IMR-90 (cell line): ENCODE measurements at regions not wholly inside any gene's neighbourhood (a gene's known extent, or its start where the extent isn't known, plus 50 kb on each side); places are given as distances from the start of the nearest gene placed in this dataset.

Source experiments
- ATAC-seq: fragments of 200-7000 bp; cut with Tn5 transposase; 2 replicates; pipeline ENCODE4 v1.9.1; 2020; ENCODE audit warnings: low read depth, mild to moderate bottlenecking, moderate library complexity
- BruUV-seq: library from RNA; stranded (reverse); fragments of 400-500 nt; replicated peaks from 2 replicates; lab custom pipeline; 2021; lab: Mats Ljungman, UMichigan
- CTCF ChIA-PET: fragments of 300-600 bp; formaldehyde crosslinking; extraction: SDS; loops from one replicate; lab custom pipeline; 2021; ENCODE audit warnings: antibody characterized with exemption; lab: Yijun Ruan, JAX
- POLR2A ChIA-PET: fragments of 300-600 bp; sonication (Branson Sonifier 250); formaldehyde crosslinking; loops from one replicate; lab custom pipeline; 2022; ENCODE audit warnings: antibody characterized with exemption; ENCODE audit not compliant: unreplicated experiment; lab: Charles Lee
- DNase-seq: peaks from one replicate; pipeline ENCODE4 v3.0.0; 2013
- H2AFZ ChIP-seq: replicated peaks from 2 replicates; pipeline ENCODE3; 2013; ENCODE audit warnings: low read length, mild to moderate bottlenecking; ENCODE audit not compliant: poor library complexity
- H2AK5ac ChIP-seq: 2 replicates; pipeline ENCODE4 v1.6.1; 2013; ENCODE audit warnings: low read depth, low read length, inconsistent platforms
- H2AK9ac ChIP-seq: replicated peaks from 2 replicates; pipeline ENCODE3; 2013; ENCODE audit warnings: mild to moderate bottlenecking, low read depth, low read length, moderate library complexity; ENCODE audit not compliant: poor library complexity
- H2BK120ac ChIP-seq: 2 replicates; pipeline ENCODE4 v1.6.1; 2013; ENCODE audit warnings: low read depth, low read length, inconsistent platforms
- H2BK15ac ChIP-seq: 3 replicates; pipeline ENCODE4 v1.6.1; 2013; ENCODE audit warnings: low read depth, low read length, inconsistent platforms
- H2BK20ac ChIP-seq: 2 replicates; pipeline ENCODE4 v1.6.1; 2013; ENCODE audit warnings: low read depth, mild to moderate bottlenecking, inconsistent platforms, low read length, moderate library complexity
- H2BK5ac ChIP-seq: 2 replicates; pipeline ENCODE4 v1.6.1; 2013; ENCODE audit warnings: mild to moderate bottlenecking, low read depth, low read length, inconsistent platforms; ENCODE audit not compliant: poor library complexity, severe bottlenecking
- H3K14ac ChIP-seq: replicated peaks from 2 replicates; pipeline ENCODE4 v1.6.1; 2013; ENCODE audit warnings: low read depth, low read length, inconsistent platforms
- H3K18ac ChIP-seq: 2 replicates; pipeline ENCODE4 v1.6.1; 2013; ENCODE audit warnings: low read depth, low read length, control low read depth
- H3K23ac ChIP-seq: 2 replicates; pipeline ENCODE4 v1.6.1; 2013; ENCODE audit warnings: low read depth, low read length, inconsistent platforms
- H3K27ac ChIP-seq: 2 replicates; pipeline ENCODE4 v1.5.1; 2013; ENCODE audit warnings: mild to moderate bottlenecking, control low read depth, low read length; ENCODE audit not compliant: insufficient read depth
- H3K27me3 ChIP-seq: 2 replicates; pipeline ENCODE4 v1.6.1; 2013; ENCODE audit warnings: low read length; ENCODE audit not compliant: control insufficient read depth, insufficient read depth
- H3K36me3 ChIP-seq: 2 replicates; pipeline ENCODE4 v1.6.1; 2013; ENCODE audit warnings: low read length, mixed read lengths; ENCODE audit not compliant: control insufficient read depth, insufficient read depth
- H3K4ac ChIP-seq: 2 replicates; pipeline ENCODE4 v1.6.1; 2013; ENCODE audit warnings: low read depth, low read length, inconsistent platforms
- H3K4me1 ChIP-seq: 2 replicates; pipeline ENCODE4 v1.6.1; 2013; ENCODE audit warnings: low read length, mixed read lengths; ENCODE audit not compliant: control insufficient read depth, insufficient read depth
- H3K4me2 ChIP-seq: 2 replicates; pipeline ENCODE4 v1.6.1; 2013; ENCODE audit warnings: low read depth, mild to moderate bottlenecking, control low read depth, low read length, moderate library complexity
- H3K4me3 ChIP-seq: 2 replicates; pipeline ENCODE4 v1.5.1; 2013; ENCODE audit warnings: low read depth, mild to moderate bottlenecking, control low read depth, low read length, moderate library complexity; ENCODE audit not compliant: insufficient read depth
- H3K56ac ChIP-seq: 2 replicates; pipeline ENCODE4 v1.6.1; 2013; ENCODE audit warnings: low read length, inconsistent platforms; ENCODE audit not compliant: insufficient read depth; ENCODE audit errors: extremely low read depth
- H3K79me1 ChIP-seq, 2 experiments: 2 replicates each; pipeline ENCODE4 v1.6.1; 2013; ENCODE audit warnings: low read length in 2 of 2, inconsistent platforms in 1 of 2, low read depth in 1 of 2
- H3K9ac ChIP-seq: 2 replicates; pipeline ENCODE4 v1.6.1; 2013; ENCODE audit warnings: low read depth, low read length, control low read depth
- H3K9me1 ChIP-seq: 2 replicates; pipeline ENCODE4 v1.6.1; 2013; ENCODE audit warnings: low read length, inconsistent platforms; ENCODE audit not compliant: insufficient read depth
- H3K9me3 ChIP-seq: 2 replicates; pipeline ENCODE4 v1.6.1; 2013; ENCODE audit warnings: low read length; ENCODE audit not compliant: control insufficient read depth, insufficient read depth
- H4K20me1 ChIP-seq: 2 replicates; pipeline ENCODE4 v1.6.1; 2013; ENCODE audit warnings: low read length, inconsistent platforms; ENCODE audit not compliant: insufficient read depth
- H4K5ac ChIP-seq: 2 replicates; pipeline ENCODE4 v1.6.1; 2013; ENCODE audit warnings: mild to moderate bottlenecking, low read depth, low read length, control low read depth
- H4K8ac ChIP-seq, 2 experiments: 2 replicates each; pipeline ENCODE4 v1.6.1; 2013; ENCODE audit warnings: low read depth in 2 of 2, low read length in 2 of 2, control low read depth in 1 of 2, inconsistent platforms in 1 of 2
- H4K91ac ChIP-seq: 2 replicates; pipeline ENCODE4 v1.6.1; 2013; ENCODE audit warnings: low read depth, low read length, inconsistent platforms; ENCODE audit not compliant: insufficient read depth
- BHLHE40 ChIP-seq: fragments of 150-350 bp; IDR thresholded peaks from 2 replicates; pipeline ENCODE4 v1.6.1; 2016; ENCODE audit warnings: mild to moderate bottlenecking, low read depth, low read length
- FOS ChIP-seq: fragments of 150-350 bp; IDR thresholded peaks from 2 replicates; pipeline ENCODE4 v1.6.1; 2016; ENCODE audit warnings: low read depth, low read length
- RCOR1 ChIP-seq: IDR thresholded peaks from 2 replicates; pipeline ENCODE4 v1.6.1; 2012; ENCODE audit warnings: mild to moderate bottlenecking, low read length, improper control_type of control experiment; ENCODE audit not compliant: insufficient replicate concordance
- SMC3 ChIP-seq: fragments of 150-350 bp; IDR thresholded peaks from 2 replicates; pipeline ENCODE4 v1.6.1; 2016; ENCODE audit warnings: low read depth, mild to moderate bottlenecking, antibody characterized with exemption, low read length, moderate library complexity
- WGBS, 2 experiments: methylation state at CpG; one replicate each; pipeline versions ENCODE4 v1.1.5 to v1.1.7; 2013; ENCODE audit warnings: missing lambda C conversion rate in 2 of 2; ENCODE audit not compliant: insufficient read length in 1 of 2; ENCODE audit errors: extremely low coverage in 2 of 2; 5-methylcytosine and 5-hydroxymethylcytosine counted together
- dilution Hi-C: fragments of 300-500 bp; cut with HindIII; formaldehyde crosslinking; loops from one replicate; pipeline ENCODE4 v1.14.3; 2018; ENCODE audit warnings: low sequenced_read_pairs; ENCODE audit not compliant: unreplicated experiment
- in situ Hi-C: fragments of 300-500 bp; cut with MboI; formaldehyde crosslinking; loops from 3 replicates; pipeline ENCODE4 v1.14.3; 2019; ENCODE audit warnings: low sequenced_read_pairs, inconsistent platforms, mixed read lengths
- intact Hi-C: fragments of 100-400 bp; cut with micrococcal nuclease; formaldehyde crosslinking; loops from 2 replicates; pipeline ENCODE4 v1.10.0; 2022
- TF ChIP-seq, protein P1 (sequence below): conservative IDR thresholded peaks from 2 replicates; pipeline ENCODE4 v1.5.1; 2012; ENCODE audit warnings: mild to moderate bottlenecking, low read depth, low read length, improper control_type of control experiment
- TF ChIP-seq, protein P2 (sequence below): fragments of 150-350 bp; IDR thresholded peaks from 2 replicates; pipeline ENCODE4 v1.6.1; 2017; ENCODE audit warnings: mild to moderate bottlenecking, antibody characterized with exemption, low read length, low read depth

DNA sequence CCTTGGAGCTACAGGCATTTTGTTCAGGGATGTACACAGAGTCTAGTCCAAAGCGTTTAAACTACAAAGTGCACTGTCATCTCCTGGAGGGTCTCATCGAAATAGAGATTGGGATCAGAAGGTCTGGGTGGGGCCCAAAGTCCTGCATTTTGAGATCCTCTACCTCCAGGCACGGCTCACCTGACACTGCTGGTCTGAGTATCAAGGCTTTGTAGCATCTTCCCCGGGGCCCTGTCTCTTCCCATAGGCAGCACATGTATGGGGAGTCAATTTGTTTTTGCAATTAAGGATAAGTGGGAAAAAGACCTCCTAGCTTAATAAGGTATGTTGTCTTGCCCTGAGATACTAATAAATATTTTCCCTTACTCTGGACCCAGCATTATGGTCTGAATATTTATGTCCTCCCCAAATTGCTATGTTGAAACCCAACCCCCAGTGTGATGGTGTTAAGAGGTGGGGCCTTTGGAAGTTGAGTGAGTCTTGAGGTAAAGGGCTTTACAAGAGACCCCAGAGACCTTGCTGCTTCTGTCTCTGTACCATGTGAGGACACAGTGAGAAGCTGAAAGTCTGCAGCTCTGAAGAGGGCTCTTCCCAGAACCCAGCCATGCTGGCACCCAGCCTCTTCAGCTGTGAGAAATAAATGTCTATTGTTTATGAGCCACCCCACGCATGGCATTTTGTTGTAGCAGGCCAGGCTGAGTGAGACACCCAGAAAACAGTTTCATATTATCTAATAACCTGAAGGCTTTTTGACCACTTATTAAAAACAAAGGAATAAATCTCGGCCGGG is 258.7 kb upstream of the HS6ST1 start:
- no peak overlapping the region for H3K9ac ChIP-seq
- ChIA-PET POLR2A (no interaction called here), CTCF (no interaction called here)
- no peak for TF ChIP-seq BHLHE40
- TF ChIP-seq, protein P1, sequence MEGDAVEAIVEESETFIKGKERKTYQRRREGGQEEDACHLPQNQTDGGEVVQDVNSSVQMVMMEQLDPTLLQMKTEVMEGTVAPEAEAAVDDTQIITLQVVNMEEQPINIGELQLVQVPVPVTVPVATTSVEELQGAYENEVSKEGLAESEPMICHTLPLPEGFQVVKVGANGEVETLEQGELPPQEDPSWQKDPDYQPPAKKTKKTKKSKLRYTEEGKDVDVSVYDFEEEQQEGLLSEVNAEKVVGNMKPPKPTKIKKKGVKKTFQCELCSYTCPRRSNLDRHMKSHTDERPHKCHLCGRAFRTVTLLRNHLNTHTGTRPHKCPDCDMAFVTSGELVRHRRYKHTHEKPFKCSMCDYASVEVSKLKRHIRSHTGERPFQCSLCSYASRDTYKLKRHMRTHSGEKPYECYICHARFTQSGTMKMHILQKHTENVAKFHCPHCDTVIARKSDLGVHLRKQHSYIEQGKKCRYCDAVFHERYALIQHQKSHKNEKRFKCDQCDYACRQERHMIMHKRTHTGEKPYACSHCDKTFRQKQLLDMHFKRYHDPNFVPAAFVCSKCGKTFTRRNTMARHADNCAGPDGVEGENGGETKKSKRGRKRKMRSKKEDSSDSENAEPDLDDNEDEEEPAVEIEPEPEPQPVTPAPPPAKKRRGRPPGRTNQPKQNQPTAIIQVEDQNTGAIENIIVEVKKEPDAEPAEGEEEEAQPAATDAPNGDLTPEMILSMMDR = no peak
- no peak for TF ChIP-seq RCOR1
- TF ChIP-seq, protein P2, sequence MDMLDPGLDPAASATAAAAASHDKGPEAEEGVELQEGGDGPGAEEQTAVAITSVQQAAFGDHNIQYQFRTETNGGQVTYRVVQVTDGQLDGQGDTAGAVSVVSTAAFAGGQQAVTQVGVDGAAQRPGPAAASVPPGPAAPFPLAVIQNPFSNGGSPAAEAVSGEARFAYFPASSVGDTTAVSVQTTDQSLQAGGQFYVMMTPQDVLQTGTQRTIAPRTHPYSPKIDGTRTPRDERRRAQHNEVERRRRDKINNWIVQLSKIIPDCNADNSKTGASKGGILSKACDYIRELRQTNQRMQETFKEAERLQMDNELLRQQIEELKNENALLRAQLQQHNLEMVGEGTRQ = no peak
- TF ChIP-seq SMC3 = no peak
- TF ChIP-seq FOS = no peak
- dilution Hi-C loops = no loop called here
- no peaks in the 10 kb centered on the region for H3K4me1 ChIP-seq
- H4K8ac ChIP-seq = no peak overlapping the region
- H3K36me3 ChIP-seq = no peaks in the 10 kb centered on the region
- H3K23ac ChIP-seq = no peak overlapping the region
- no peak overlapping the region for H3K14ac ChIP-seq
- no peak overlapping the region for H2AK9ac ChIP-seq
- H3K4me2 ChIP-seq = no peak overlapping the region
- intact Hi-C loops = no loop called here
- no peak overlapping the region for H3K27ac ChIP-seq
- H4K20me1 ChIP-seq = no peaks in the 10 kb centered on the region
- in situ Hi-C loops = no loop called here
- no peak overlapping the region for H3K4me3 ChIP-seq
- no peak overlapping the region for H3K56ac ChIP-seq
- H3K9me3 ChIP-seq = no peaks in the 10 kb centered on the region
- H2BK120ac ChIP-seq = no peak overlapping the region
- no peak overlapping the region for H3K18ac ChIP-seq
- no peaks in the 10 kb centered on the region for H3K9me1 ChIP-seq
- H2BK5ac ChIP-seq = no peak overlapping the region
- no peak overlapping the region for H3K4ac ChIP-seq
- no peak overlapping the region for H2BK20ac ChIP-seq
- ATAC-seq (no peak), DNase-seq (no peak)
- H3K79me1 ChIP-seq = no peaks in the 10 kb centered on the region
- no CpG with 5 or more reads among the region's 7 CpGs for WGBS, 2 experiments
- H4K91ac ChIP-seq = no peak overlapping the region
- H2BK15ac ChIP-seq = no peak overlapping the region
- H2AFZ ChIP-seq = no peak overlapping the region
- no peaks in the 10 kb centered on the region for H3K27me3 ChIP-seq
- no peak overlapping the region for H4K5ac ChIP-seq
- no TSS peak for BruUV-seq
- H2AK5ac ChIP-seq = no peak overlapping the region
